CD14-positive monocyte (primary cell): ENCODE measurements at regions not wholly inside any gene's neighbourhood (a gene's known extent, or its start where the extent isn't known, plus 50 kb on each side); places are given as distances from the start of the nearest gene placed in this dataset.

Source experiments
- DNase-seq, 3 donors: peaks; one replicate each; pipeline ENCODE4 v3.0.0-alpha.2; 2011 to 2022
- H2AFZ ChIP-seq: 2 replicates; pipeline ENCODE4 v1.6.0; 2012; ENCODE audit warnings: mild to moderate bottlenecking, low read depth, low read length, inconsistent platforms; ENCODE audit not compliant: insufficient read depth, poor library complexity, severe bottlenecking
- H3K27ac ChIP-seq, 2 donors: 1 replicate in 1 of 2; 2 replicates in 1 of 2; pipeline ENCODE4 v1.5.1; 2012 to 2013; ENCODE audit warnings: low read length in 2 of 2, control low read depth in 1 of 2, inconsistent platforms in 1 of 2, low read depth in 1 of 2, mild to moderate bottlenecking in 1 of 2
- H3K27me3 ChIP-seq, 2 donors: one replicate each; pipeline versions ENCODE4 v1.6.0 to v1.6.1; 2011 to 2013; ENCODE audit warnings: low read length in 2 of 2; ENCODE audit not compliant: control insufficient read depth in 2 of 2, insufficient read depth in 2 of 2
- H3K36me3 ChIP-seq, 2 donors: replicated peaks in 1 of 2; 1 replicate in 1 of 2; 2 replicates in 1 of 2; pipeline versions ENCODE4 v1.5.1 to v1.6.1; 2012 to 2013; ENCODE audit warnings: low read length in 2 of 2, control low read depth in 1 of 2, inconsistent platforms in 1 of 2, mild to moderate bottlenecking in 1 of 2; ENCODE audit not compliant: insufficient read depth in 2 of 2, control insufficient read depth in 1 of 2
- H3K4me1 ChIP-seq, 2 donors: 1 replicate in 1 of 2; 2 replicates in 1 of 2; pipeline versions ENCODE4 v1.5.1 to v1.6.1; 2012 to 2013; ENCODE audit warnings: low read length in 2 of 2, control low read depth in 1 of 2, inconsistent platforms in 1 of 2, mild to moderate bottlenecking in 1 of 2, moderate library complexity in 1 of 2; ENCODE audit not compliant: insufficient read depth in 2 of 2, control insufficient read depth in 1 of 2
- H3K4me2 ChIP-seq: replicated peaks from 2 replicates; pipeline ENCODE3; 2012; ENCODE audit warnings: low read length, moderate library complexity, mild to moderate bottlenecking; ENCODE audit not compliant: poor library complexity, severe bottlenecking; ENCODE audit errors: extremely low read depth
- H3K4me3 ChIP-seq, 3 experiments: fragments of 200-600 bp in 1 of 3; sonication (generic) in 1 of 3; replicated peaks in 1 of 3; 1 replicate in 2 of 3; 2 replicates in 1 of 3; pipeline ENCODE4 v1.5.1; 2011 to 2013; ENCODE audit warnings: low read length in 3 of 3, mild to moderate bottlenecking in 3 of 3, control low read depth in 2 of 3, low read depth in 2 of 3, inconsistent platforms in 1 of 3, moderate library complexity in 1 of 3
- H3K79me2 ChIP-seq: 2 replicates; pipeline ENCODE4 v1.6.0; 2012; ENCODE audit warnings: mild to moderate bottlenecking, control low read depth, inconsistent platforms, low read length, moderate library complexity; ENCODE audit not compliant: insufficient read depth
- H3K9ac ChIP-seq: 2 replicates; pipeline ENCODE4 v1.6.0; 2017; ENCODE audit warnings: low read length, mild to moderate bottlenecking; ENCODE audit not compliant: insufficient read depth, poor library complexity, severe bottlenecking
- H3K9me3 ChIP-seq, 2 donors: replicated peaks in 1 of 2; 1 replicate in 1 of 2; 2 replicates in 1 of 2; pipeline versions ENCODE4 v1.5.1 to v1.6.1; 2012 to 2013; ENCODE audit warnings: low read length in 2 of 2, control low read depth in 1 of 2; ENCODE audit not compliant: control insufficient read depth in 1 of 2, insufficient read depth in 1 of 2
- H4K20me1 ChIP-seq: 2 replicates; pipeline ENCODE4 v1.6.0; 2012; ENCODE audit warnings: mild to moderate bottlenecking, low read length, control low read depth, moderate library complexity; ENCODE audit not compliant: insufficient read depth
- H3K27ac Mint-ChIP-seq, 7 donors: one replicate each; pipeline ENCODE4 v1.8.0; 2020; ENCODE audit warnings: mild to moderate bottlenecking in 7 of 7, mixed read lengths in 7 of 7, moderate library complexity in 6 of 7, inconsistent platforms in 2 of 7
- H3K27me3 Mint-ChIP-seq, 3 donors: one replicate each; pipeline ENCODE4 v1.8.0; 2021 to 2022; ENCODE audit warnings: low read depth in 3 of 3, mild to moderate bottlenecking in 3 of 3, mixed read lengths in 3 of 3, moderate library complexity in 3 of 3, inconsistent platforms in 1 of 3
- H3K36me3 Mint-ChIP-seq, 2 donors: one replicate each; pipeline ENCODE4 v1.8.0; 2020; ENCODE audit warnings: mixed read lengths in 2 of 2, inconsistent platforms in 1 of 2, mild to moderate bottlenecking in 1 of 2
- H3K4me1 Mint-ChIP-seq: one replicate; pipeline ENCODE4 v1.8.0; 2020; ENCODE audit warnings: mild to moderate bottlenecking, mixed read lengths
- H3K4me3 Mint-ChIP-seq, 2 donors: one replicate each; pipeline ENCODE4 v1.8.0; 2020; ENCODE audit warnings: mild to moderate bottlenecking in 2 of 2, mixed read lengths in 2 of 2, moderate library complexity in 1 of 2
- H3K9me3 Mint-ChIP-seq, 7 donors: one replicate each; pipeline ENCODE4 v1.8.0; 2020 to 2022; ENCODE audit warnings: mixed read lengths in 7 of 7, mild to moderate bottlenecking in 6 of 7, moderate library complexity in 6 of 7, inconsistent platforms in 2 of 7
- CTCF ChIP-seq: fragments of 200-600 bp; IDR thresholded peaks from one replicate; pipeline ENCODE4 v1.8.0; 2022; ENCODE audit warnings: antibody characterized with exemption, mild to moderate bottlenecking
- WGBS: methylation state at CpG from one replicate; pipeline ENCODE4 v1.1.5; 2013; ENCODE audit warnings: missing lambda C conversion rate; ENCODE audit not compliant: insufficient coverage; 5-methylcytosine and 5-hydroxymethylcytosine counted together
- intact Hi-C, 2 donors: fragments of 100-400 bp; cut with micrococcal nuclease; formaldehyde crosslinking; loops; one replicate each; pipeline versions ENCODE4 v1.15.0 to v1.15.1; 2023

- no peak overlapping the region for H3K27ac ChIP-seq
- Mint-ChIP-seq H3K27me3 (peaks cover 2 to 6% (median 5%) of the 10 kb centered on the region in 3 donors), H3K36me3 (no peaks in the 10 kb centered on the region), H3K4me3 (no peak overlapping the region), H3K9me3 (peaks cover 0 to 7% (median 3%) of the 10 kb centered on the region in 7 donors), H3K4me1 (no peaks in the 10 kb centered on the region), H3K27ac (no peak overlapping the region)
- no peaks in the 10 kb centered on the region for H3K4me1 ChIP-seq
- DNase-seq = no peak
- no peak overlapping the region for H3K9ac ChIP-seq
- WGBS = 83% methylated on average over 1 of the region's 4 CpGs
- no peak overlapping the region for H2AFZ ChIP-seq
- H3K4me2 ChIP-seq = no peak overlapping the region
- H3K27me3 ChIP-seq = no peaks in the 10 kb centered on the region
- no peaks in the 10 kb centered on the region for H4K20me1 ChIP-seq
- no peak overlapping the region for H3K4me3 ChIP-seq
- no peak for TF ChIP-seq CTCF
- intact Hi-C loops = no loop called here
- no peaks in the 10 kb centered on the region for H3K79me2 ChIP-seq
- H3K36me3 ChIP-seq = no peaks in the 10 kb centered on the region
- no peaks in the 10 kb centered on the region for H3K9me3 ChIP-seq
Observed at GRCh38 chr16:74123195-74123594, 173.4 kb upstream of the PSMD7 start.

- Mint-ChIP-seq H3K27ac (no peak overlapping the region), H3K4me3 (no peak overlapping the region)
- no peak overlapping the region for H3K4me3 ChIP-seq
Observed at GRCh38 chr16:74117798-74118197, 178.8 kb upstream of the PSMD7 start.

More at GRCh38 chr16:74117798-74118197, 178.8 kb upstream of the PSMD7 start:
- Mint-ChIP-seq H3K27me3 (peaks cover 7% of the 10 kb centered on the region in 3 donors), H3K36me3 (no peaks in the 10 kb centered on the region), H3K4me1 (no peaks in the 10 kb centered on the region), H3K9me3 (no peaks in the 10 kb centered on the region)
- Histone ChIP-seq H3K27me3 (no peaks in the 10 kb centered on the region), H3K4me1 (no peaks in the 10 kb centered on the region), H3K27ac (no peak overlapping the region), H3K36me3 (no peaks in the 10 kb centered on the region), H3K9me3 (no peaks in the 10 kb centered on the region), H3K9ac (no peak overlapping the region), H4K20me1 (no peaks in the 10 kb centered on the region), H3K79me2 (no peaks in the 10 kb centered on the region), H2AFZ (no peak overlapping the region), H3K4me2 (no peak overlapping the region)
- no peak for DNase-seq
- WGBS = 86% methylated on average over 3 of the region's 4 CpGs
- TF ChIP-seq CTCF = no peak
- intact Hi-C loops = no loop called here
